Left lobe of liver (tissue), 2 donors: ENCODE measurements at regions not wholly inside any gene's neighbourhood (a gene's known extent, or its start where the extent isn't known, plus 50 kb on each side); places are given as distances from the start of the nearest gene placed in this dataset.

Experiments
- ATAC-seq: fragments of 200-7000 bp; cut with Tn5 transposase; one replicate; pipeline ENCODE4 v1.9.1; 2020; ENCODE audit warnings: mild to moderate bottlenecking, moderate library complexity
- DNase-seq: peaks from one replicate; pipeline ENCODE4 v3.0.0-alpha.2; 2020; ENCODE audit warnings: low spot score
- donor health status: DM: no; HTN: no; CAD: no; lungs with moderate emphysema.
- donor health status: DM: no; HTN: yes; CAD: no.

GRCh38 chr2:215522237-215522636 lies 86.4 kb upstream of the FN1 start:
- DNase-seq (no peak), ATAC-seq (no peak)

- DNase-seq: no peak
- ATAC-seq: no peak
Observed at GRCh38 chr2:215521031-215521430, 85.2 kb upstream of the FN1 start.

GRCh38 chr2:215517391-215517790 lies 81.5 kb upstream of the FN1 start:
- ATAC-seq: no peak
- DNase-seq: no peak

- no peak for ATAC-seq
- no peak for DNase-seq
Observed at GRCh38 chr2:215514516-215514915, 78.6 kb upstream of the FN1 start.

GRCh38 chr2:215511454-215512346 lies 75.8 kb upstream of the FN1 start:
- ATAC-seq (peak; percentile 95), DNase-seq (peak; percentile 75)

GRCh38 chr2:215507836-215508235 lies 72.0 kb upstream of the FN1 start:
- ATAC-seq (peak; percentile 17), DNase-seq (peak; percentile 49)

GRCh38 chr2:215507136-215507535 lies 71.3 kb upstream of the FN1 start:
- ATAC-seq: no peak

GRCh38 chr2:215506604-215506990 lies 70.7 kb upstream of the FN1 start:
- DNase-seq (no peak), ATAC-seq (peak; percentile 48)

More at GRCh38 chr2:215507136-215507535, 71.3 kb upstream of the FN1 start:
- no peak for DNase-seq

- ATAC-seq: peak; percentile 80
- DNase-seq: peak; percentile 62
Observed at GRCh38 chr2:215505044-215505786, 69.3 kb upstream of the FN1 start.

GRCh38 chr2:215504547-215504946 lies 68.7 kb upstream of the FN1 start:
- DNase-seq (no peak), ATAC-seq (no peak)

GRCh38 chr2:215503381-215503780 lies 67.5 kb upstream of the FN1 start:
- ATAC-seq (no peak), DNase-seq (no peak)

- ATAC-seq (no peak), DNase-seq (no peak)
Observed at GRCh38 chr2:215500466-215500865, 64.6 kb upstream of the FN1 start.

- ATAC-seq (no peak), DNase-seq (no peak)
Observed at GRCh38 chr2:215499331-215499730, 63.5 kb upstream of the FN1 start.

GRCh38 chr2:215498431-215498830 lies 62.6 kb upstream of the FN1 start:
- DNase-seq (no peak), ATAC-seq (peak; percentile 70)

- no peak for ATAC-seq
- no peak for DNase-seq
Observed at GRCh38 chr2:215493376-215493775, 57.5 kb upstream of the FN1 start.

- ATAC-seq: peak; percentile 70
- DNase-seq: no peak
Observed at GRCh38 chr2:215489288-215489848, 53.5 kb upstream of the FN1 start.

GRCh38 chr2:215487002-215487372 lies 51.1 kb upstream of the FN1 start:
- no peak for DNase-seq
- ATAC-seq: no peak

GRCh38 chr2:215486291-215487001 lies 50.6 kb upstream of the FN1 start:
- no peak for DNase-seq

More at GRCh38 chr2:215486291-215487001, 50.6 kb upstream of the FN1 start:
- no peak for ATAC-seq
